ENCODE measurements at regions not wholly inside any gene's neighbourhood (a gene's known extent, or its start where the extent isn't known, plus 50 kb on each side); places are given as distances from the start of the nearest gene placed in this dataset.

GRCh38 chr6:81606965-81607381 is 145.5 kb downstream of the TENT5A start:
- TF ChIP-seq REST (IDR thresholded peaks at IDR 0.05; ENCODE audit: insufficient read depth in 1 of 2, low read depth in 2 of 2, low read length in 2 of 2) (no peak), SIN3A (IDR thresholded peaks at IDR 0.05; ENCODE audit: borderline replicate concordance, insufficient read depth, low read length) (no peak), TAF1 (IDR thresholded peaks at IDR 0.05; ENCODE audit: borderline replicate concordance, insufficient read depth, low read length) (no peak), POLR2AphosphoS5 (IDR thresholded peaks at IDR 0.05; ENCODE audit: low read depth, low read length) (no peak), FOXP2 (optimal IDR thresholded peaks at IDR 0.05; ENCODE audit: borderline replicate concordance, extremely low read depth, extremely low read length, insufficient read depth) (no peak)

GRCh38 chr6:81605526-81605925 is 147.0 kb downstream of the TENT5A start:
- no peak for TF ChIP-seq REST (IDR thresholded peaks at IDR 0.05; ENCODE audit: insufficient read depth in 1 of 2, low read depth in 2 of 2, low read length in 2 of 2)
- no peak for TF ChIP-seq POLR2AphosphoS5 (IDR thresholded peaks at IDR 0.05; ENCODE audit: low read depth, low read length)
- TF ChIP-seq FOXP2 (optimal IDR thresholded peaks at IDR 0.05; ENCODE audit: borderline replicate concordance, extremely low read depth, extremely low read length, insufficient read depth), result no peak
- TF ChIP-seq TAF1 (IDR thresholded peaks at IDR 0.05; ENCODE audit: borderline replicate concordance, insufficient read depth, low read length), result no peak
- TF ChIP-seq SIN3A (IDR thresholded peaks at IDR 0.05; ENCODE audit: borderline replicate concordance, insufficient read depth, low read length), result no peak

DNA sequence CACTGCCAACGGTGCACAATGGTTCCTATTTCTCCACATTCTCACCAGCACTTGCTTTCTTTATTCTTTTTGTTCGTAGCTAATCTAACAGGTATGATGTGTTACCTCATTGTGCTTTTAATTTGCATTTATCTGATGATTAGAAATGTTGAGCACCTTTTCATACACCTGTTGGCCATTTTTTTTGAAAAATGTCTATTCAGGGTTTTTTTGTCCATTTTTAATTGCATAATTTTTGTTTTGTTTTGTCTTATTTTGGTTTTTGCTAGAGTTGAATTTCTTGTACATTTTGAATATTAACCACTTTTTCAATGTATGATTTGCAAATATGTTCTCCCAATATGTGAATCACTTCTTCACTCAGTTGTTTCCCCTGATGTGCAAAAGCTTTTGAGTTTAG is 150.6 kb downstream of the TENT5A start:
- TF ChIP-seq TAF1 (IDR thresholded peaks at IDR 0.05; ENCODE audit: borderline replicate concordance, insufficient read depth, low read length) (no peak), POLR2AphosphoS5 (IDR thresholded peaks at IDR 0.05; ENCODE audit: low read depth, low read length) (no peak), REST (IDR thresholded peaks at IDR 0.05; ENCODE audit: insufficient read depth in 1 of 2, low read depth in 2 of 2, low read length in 2 of 2) (no peak), FOXP2 (optimal IDR thresholded peaks at IDR 0.05; ENCODE audit: borderline replicate concordance, extremely low read depth, extremely low read length, insufficient read depth) (no peak), SIN3A (IDR thresholded peaks at IDR 0.05; ENCODE audit: borderline replicate concordance, insufficient read depth, low read length) (no peak)

- TF ChIP-seq POLR2AphosphoS5 (IDR thresholded peaks at IDR 0.05; ENCODE audit: low read depth, low read length), result no peak
- no peak for TF ChIP-seq FOXP2 (optimal IDR thresholded peaks at IDR 0.05; ENCODE audit: borderline replicate concordance, extremely low read depth, extremely low read length, insufficient read depth)
Observed at GRCh38 chr6:81594501-81594900, 158.0 kb downstream of the TENT5A start.

DNA sequence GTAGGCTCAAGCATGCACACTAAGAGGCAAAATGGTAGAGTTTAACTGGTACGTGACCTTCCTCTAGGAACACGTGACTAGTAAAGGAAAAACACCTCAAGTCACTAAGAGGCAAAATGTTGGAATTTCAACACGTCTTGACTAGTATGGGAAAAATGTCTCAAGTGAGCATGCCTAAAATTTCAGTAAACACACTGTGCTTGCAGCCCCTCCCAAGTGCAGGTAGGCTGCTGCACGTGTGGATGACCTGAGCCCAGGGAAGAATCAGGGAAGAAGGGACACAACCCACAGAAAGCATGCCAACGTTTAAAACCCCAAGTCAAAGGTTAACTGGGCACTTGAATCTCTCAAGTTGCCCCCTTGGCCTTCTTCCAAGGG is 162.2 kb downstream of the TENT5A start:
- TF ChIP-seq FOXP2 (optimal IDR thresholded peaks at IDR 0.05; ENCODE audit: borderline replicate concordance, extremely low read depth, extremely low read length, insufficient read depth) (no peak), TAF1 (IDR thresholded peaks at IDR 0.05; ENCODE audit: borderline replicate concordance, insufficient read depth, low read length) (no peak), POLR2AphosphoS5 (IDR thresholded peaks at IDR 0.05; ENCODE audit: low read depth, low read length) (no peak), SIN3A (IDR thresholded peaks at IDR 0.05; ENCODE audit: borderline replicate concordance, insufficient read depth, low read length) (no peak), REST (IDR thresholded peaks at IDR 0.05; ENCODE audit: insufficient read depth in 1 of 2, low read depth in 2 of 2, low read length in 2 of 2) (no peak)

Measured in PFSK-1 (cell line).